ENCODE measurements at regions not wholly inside any gene's neighbourhood (a gene's known extent, or its start where the extent isn't known, plus 50 kb on each side); places are given as distances from the start of the nearest gene placed in this dataset.

GRCh38 chr2:62319070-62319469 lies 123.2 kb downstream of the B3GNT2 start:
- Histone ChIP-seq H3K27ac (no peak overlapping the region), H3K9me3 (replicated peaks) (no peaks in the 10 kb centered on the region), H3K36me3 (no peaks in the 10 kb centered on the region), H3K27me3 (no peaks in the 10 kb centered on the region), H3K4me1 (no peaks in the 10 kb centered on the region), H3K4me3 (no peak overlapping the region)
- DNase-seq, result no peak

GRCh38 chr2:62315476-62315875 lies 119.6 kb downstream of the B3GNT2 start:
- Histone ChIP-seq H3K9me3 (replicated peaks) (no peaks in the 10 kb centered on the region), H3K4me3 (no peak overlapping the region), H3K27ac (no peak overlapping the region), H3K27me3 (no peaks in the 10 kb centered on the region; the same call in 1 of the 2 replicates), H3K4me1 (no peaks in the 10 kb centered on the region), H3K36me3 (no peaks in the 10 kb centered on the region)
- DNase-seq, result no peak

- H3K9me3 ChIP-seq (replicated peaks), result no peaks in the 10 kb centered on the region
- DNase-seq, result no peak
- no peaks in the 10 kb centered on the region for H3K4me1 ChIP-seq
- no peaks in the 10 kb centered on the region; the same call in 1 of the 2 replicates for H3K27me3 ChIP-seq
- H3K27ac ChIP-seq, result no peak overlapping the region
- no peak overlapping the region for H3K4me3 ChIP-seq
- no peaks in the 10 kb centered on the region for H3K36me3 ChIP-seq
Observed at GRCh38 chr2:62314291-62314690, 118.4 kb downstream of the B3GNT2 start.

- Histone ChIP-seq H3K4me3 (no peak overlapping the region), H3K36me3 (no peaks in the 10 kb centered on the region), H3K27ac (no peak overlapping the region), H3K9me3 (replicated peaks) (no peaks in the 10 kb centered on the region), H3K4me1 (no peaks in the 10 kb centered on the region), H3K27me3 (no peaks in the 10 kb centered on the region; the same call in 1 of the 2 replicates)
- no peak for DNase-seq
Observed at GRCh38 chr2:62313449-62314227, 117.7 kb downstream of the B3GNT2 start.

GRCh38 chr2:62309465-62310091 lies 113.7 kb downstream of the B3GNT2 start:
- H3K27ac ChIP-seq, result no peak overlapping the region
- no peaks in the 10 kb centered on the region for H3K9me3 ChIP-seq (replicated peaks)
- H3K36me3 ChIP-seq, result no peaks in the 10 kb centered on the region
- H3K27me3 ChIP-seq, result no peaks in the 10 kb centered on the region; the same call in 1 of the 2 replicates
- H3K4me3 ChIP-seq, result no peak overlapping the region
- no peaks in the 10 kb centered on the region for H3K4me1 ChIP-seq
- no peak for DNase-seq

- H3K27me3 ChIP-seq, result no peaks in the 10 kb centered on the region; the same call in 1 of the 2 replicates
- no peak overlapping the region for H3K27ac ChIP-seq
- H3K36me3 ChIP-seq, result no peaks in the 10 kb centered on the region
- DNase-seq, result no peak
- no peaks in the 10 kb centered on the region for H3K4me1 ChIP-seq
- no peak overlapping the region for H3K4me3 ChIP-seq
- no peaks in the 10 kb centered on the region for H3K9me3 ChIP-seq (replicated peaks)
Observed at GRCh38 chr2:62309081-62309464, 113.2 kb downstream of the B3GNT2 start.

GRCh38 chr2:62307469-62308389 lies 111.8 kb downstream of the B3GNT2 start:
- Histone ChIP-seq H3K4me1 (no peaks in the 10 kb centered on the region), H3K27ac (no peak overlapping the region), H3K36me3 (no peaks in the 10 kb centered on the region), H3K27me3 (no peaks in the 10 kb centered on the region; the same call in 1 of the 2 replicates), H3K4me3 (no peak overlapping the region), H3K9me3 (replicated peaks) (no peaks in the 10 kb centered on the region)
- no peak for DNase-seq

- Histone ChIP-seq H3K27ac (no peak overlapping the region), H3K27me3 (no peaks in the 10 kb centered on the region), H3K4me3 (no peak overlapping the region), H3K4me1 (no peaks in the 10 kb centered on the region), H3K36me3 (no peaks in the 10 kb centered on the region), H3K9me3 (replicated peaks) (no peaks in the 10 kb centered on the region)
- peak in 1 of 2 experiments; percentile 19 for DNase-seq
Observed at GRCh38 chr2:62306751-62307468, 111.0 kb downstream of the B3GNT2 start.

GRCh38 chr2:62305421-62306176 lies 109.7 kb downstream of the B3GNT2 start:
- H3K4me1 ChIP-seq, result no peaks in the 10 kb centered on the region
- H3K27ac ChIP-seq, result no peak overlapping the region

GRCh38 chr2:62304429-62305417 lies 108.8 kb downstream of the B3GNT2 start:
- DNase-seq, result no peak
- no peaks in the 10 kb centered on the region for H3K36me3 ChIP-seq
- no peak overlapping the region for H3K27ac ChIP-seq
- H3K4me3 ChIP-seq, result no peak overlapping the region
- 0 out of 2 replicates have a peak, but pooled peaks cover 2% of the 10 kb centered on the region for H3K27me3 ChIP-seq
- H3K9me3 ChIP-seq (replicated peaks), result no peaks in the 10 kb centered on the region
- H3K4me1 ChIP-seq, result no peaks in the 10 kb centered on the region

More at GRCh38 chr2:62305421-62306176, 109.7 kb downstream of the B3GNT2 start:
- no peaks in the 10 kb centered on the region for H3K36me3 ChIP-seq
- 0 out of 2 replicates have a peak, but pooled peaks cover 2% of the 10 kb centered on the region for H3K27me3 ChIP-seq
- no peaks in the 10 kb centered on the region for H3K9me3 ChIP-seq (replicated peaks)
- no peak for DNase-seq
- no peak overlapping the region for H3K4me3 ChIP-seq

GRCh38 chr2:62303788-62304187 lies 107.9 kb downstream of the B3GNT2 start:
- DNase-seq, result no peak
- Histone ChIP-seq H3K4me1 (no peaks in the 10 kb centered on the region), H3K27me3 (peaks cover 2% of the 10 kb centered on the region; the same call in 1 of the 2 replicates), H3K9me3 (replicated peaks) (no peaks in the 10 kb centered on the region), H3K27ac (no peak overlapping the region), H3K36me3 (no peaks in the 10 kb centered on the region), H3K4me3 (no peak overlapping the region)

- no peak overlapping the region for H3K4me3 ChIP-seq
Observed at GRCh38 chr2:62302631-62303435, 106.9 kb downstream of the B3GNT2 start.

More at GRCh38 chr2:62302631-62303435, 106.9 kb downstream of the B3GNT2 start:
- no peak for DNase-seq
- peaks cover 2% of the 10 kb centered on the region; the same call in 1 of the 2 replicates for H3K27me3 ChIP-seq
- no peak overlapping the region for H3K27ac ChIP-seq
- no peaks in the 10 kb centered on the region for H3K9me3 ChIP-seq (replicated peaks)
- no peaks in the 10 kb centered on the region for H3K4me1 ChIP-seq
- H3K36me3 ChIP-seq, result no peaks in the 10 kb centered on the region
